22Rv1 (cell line): ENCODE measurements at regions not wholly inside any gene's neighbourhood (a gene's known extent, or its start where the extent isn't known, plus 50 kb on each side); places are given as distances from the start of the nearest gene placed in this dataset.

Experiments
- CTCF ChIP-seq: fragments of 450-650 bp; IDR thresholded peaks from 2 replicates; pipeline ENCODE4 v1.5.1; 2017; ENCODE audit warnings: mild to moderate bottlenecking
- ZFX ChIP-seq: fragments of 450-650 bp; IDR thresholded peaks from 2 replicates; pipeline ENCODE4 v1.6.1; 2017; ENCODE audit warnings: antibody characterized with exemption, borderline replicate concordance

GRCh38 chr16:64346080-64346479 is 775.8 kb downstream of the CDH11 start:
- TF ChIP-seq CTCF: no peak
- no peak for TF ChIP-seq ZFX
